A549 (cell line): ENCODE measurements at regions not wholly inside any gene's neighbourhood (a gene's known extent, or its start where the extent isn't known, plus 50 kb on each side); places are given as distances from the start of the nearest gene placed in this dataset.

ENCODE experiments used
- ATAC-seq, 2 experiments: fragments of 200-7000 bp in 1 of 2; fragments of >200 bp in 1 of 2; cut with Nextera tagmentation in 1 of 2; cut with Tn5 transposase in 1 of 2; 3 replicates each; pipeline versions ENCODE4 v1.8.0 to v1.9.1; 2018 to 2020; ENCODE audit warnings: mild to moderate bottlenecking in 1 of 2, moderate library complexity in 1 of 2
- CTCF ChIA-PET: fragments of 300-600 bp; sonication (Branson Sonifier 250); formaldehyde crosslinking; extraction: SDS; loops from one replicate; lab custom pipeline; 2021; ENCODE audit warnings: antibody characterized with exemption, inconsistent platforms; lab: Yijun Ruan, JAX
- POLR2A ChIA-PET: fragments of 350-600 bp; formaldehyde crosslinking; extraction: SDS; loops from one replicate; lab custom pipeline; 2021; ENCODE audit warnings: antibody characterized with exemption, inconsistent platforms; lab: Yijun Ruan, JAX
- DNase-seq, 2 experiments: peaks; one replicate each; pipeline versions ENCODE4 v3.0.0 to v3.0.0-alpha.2; 2011 to 2016; ENCODE audit warnings: low read depth in 1 of 2, low spot score in 1 of 2
- FAIRE-seq: peaks from 2 replicates; lab custom pipeline; 2011; peaks lifted over from hg19 to GRCh38; lab: Jason Lieb, UNC
- H3K27ac ChIP-seq, 2 experiments: fragments of >200 bp; sonication (Bioruptor Twin); formaldehyde crosslinking; 3 replicates each; pipeline ENCODE4 v1.5.1; 2016 to 2017
- H3K4me1 ChIP-seq: fragments of >200 bp; sonication (Bioruptor Twin); formaldehyde crosslinking; 3 replicates; pipeline ENCODE4 v1.6.1; 2016
- H3K4me2 ChIP-seq: fragments of >200 bp; sonication (Bioruptor Twin); formaldehyde crosslinking; 3 replicates; pipeline ENCODE4 v1.6.1; 2016
- H3K4me3 ChIP-seq: fragments of >200 bp; sonication (Bioruptor Twin); formaldehyde crosslinking; 3 replicates; pipeline ENCODE4 v1.5.1; 2016
- H3K9me3 ChIP-seq: fragments of >200 bp; sonication (Bioruptor Twin); formaldehyde crosslinking; 3 replicates; pipeline ENCODE4 v1.6.1; 2016
- BHLHE40 ChIP-seq: IDR thresholded peaks from 2 replicates; pipeline ENCODE4 v1.6.1; 2012; ENCODE audit warnings: low read depth, low read length, inconsistent platforms
- CBX2 ChIP-seq: fragments of 200-600 bp; sonication (generic); IDR thresholded peaks from 2 replicates; pipeline ENCODE4 v1.6.1; 2016; ENCODE audit warnings: low read depth, mild to moderate bottlenecking, borderline replicate concordance
- CBX8 ChIP-seq: fragments of 200-600 bp; sonication (generic); IDR thresholded peaks from 2 replicates; pipeline ENCODE4 v1.6.1; 2016
- CEBPB ChIP-seq, 2 experiments: fragments of >200 bp in 1 of 2; sonication (Bioruptor Twin) in 1 of 2; formaldehyde crosslinking in 1 of 2; IDR thresholded peaks; 2 replicates each; pipeline ENCODE4 v1.6.1; 2012 to 2016
- CTCF ChIP-seq: fragments of >200 bp; sonication (Bioruptor Twin); formaldehyde crosslinking; IDR thresholded peaks from 3 replicates; pipeline ENCODE4 v1.5.1; 2016
- EHF ChIP-seq: fragments of 250-450 bp; sonication (Bioruptor Pico); IDR thresholded peaks from 2 replicates; pipeline ENCODE4 v1.5.0; 2020; ENCODE audit warnings: mild to moderate bottlenecking
- ESRRA ChIP-seq: fragments of 150-350 bp; IDR thresholded peaks from 2 replicates; pipeline ENCODE4 v1.6.1; 2014; ENCODE audit warnings: mild to moderate bottlenecking, low read length, borderline replicate concordance
- FOSL2 ChIP-seq, 2 experiments: fragments of 450-650 bp in 1 of 2; fragments of >200 bp in 1 of 2; sonication (Bioruptor Twin) in 1 of 2; formaldehyde crosslinking; IDR thresholded peaks; 2 replicates each; pipeline versions ENCODE4 v1.5.0 to v1.6.1; 2016 to 2020; ENCODE audit warnings: mild to moderate bottlenecking in 1 of 2, moderate library complexity in 1 of 2
- FOXS1 ChIP-seq: fragments of 250-450 bp; sonication (Bioruptor Pico); IDR thresholded peaks from 2 replicates; pipeline ENCODE4 v1.5.0; 2020; ENCODE audit warnings: mild to moderate bottlenecking, moderate library complexity
- HDAC2 ChIP-seq: fragments of 200-600 bp; sonication (generic); IDR thresholded peaks from 2 replicates; pipeline ENCODE4 v1.6.1; 2016
- HOXA7 ChIP-seq: fragments of 250-450 bp; sonication (Bioruptor Pico); IDR thresholded peaks from 2 replicates; pipeline ENCODE4 v1.5.0; 2020; ENCODE audit warnings: mild to moderate bottlenecking, moderate library complexity
- HOXB5 ChIP-seq: fragments of 250-450 bp; sonication (Bioruptor Pico); IDR thresholded peaks from 2 replicates; pipeline ENCODE4 v1.5.0; 2020; ENCODE audit warnings: mild to moderate bottlenecking, moderate library complexity
- KDM5A ChIP-seq: fragments of 200-600 bp; sonication (generic); IDR thresholded peaks from 2 replicates; pipeline ENCODE4 v1.6.1; 2016; ENCODE audit warnings: antibody characterized with exemption, mild to moderate bottlenecking
- MAFK ChIP-seq: fragments of 450-650 bp; IDR thresholded peaks from 2 replicates; pipeline ENCODE4 v1.6.1; 2014; ENCODE audit not compliant: partially characterized antibody
- MYC ChIP-seq: IDR thresholded peaks from 2 replicates; pipeline ENCODE4 v1.6.1; 2012; ENCODE audit warnings: mild to moderate bottlenecking, inconsistent platforms, low read length, improper control_type of control experiment, borderline replicate concordance
- NR3C1 ChIP-seq: fragments of >200 bp; sonication (Bioruptor Twin); formaldehyde crosslinking; IDR thresholded peaks from 3 replicates; pipeline ENCODE4 v1.6.1; 2017
- PBX3 ChIP-seq: IDR thresholded peaks from 2 replicates; pipeline ENCODE4 v1.6.1; 2012
- RARB ChIP-seq: fragments of 250-450 bp; sonication (Bioruptor Pico); IDR thresholded peaks from 2 replicates; pipeline ENCODE4 v1.8.0; 2021; ENCODE audit warnings: mild to moderate bottlenecking, moderate library complexity
- SREBF2 ChIP-seq: fragments of 450-650 bp; IDR thresholded peaks from 2 replicates; pipeline ENCODE4 v1.6.1; 2014; ENCODE audit warnings: mild to moderate bottlenecking, moderate library complexity
- WGBS: methylation state at CpG from one replicate; pipeline ENCODE4 v1.1.6; 2017; ENCODE audit errors: missing lambda C conversion rate; 5-methylcytosine and 5-hydroxymethylcytosine counted together
- TF ChIP-seq, protein P1 (sequence below): fragments of 150-350 bp; IDR thresholded peaks from 2 replicates; pipeline ENCODE4 v1.6.1; 2014; ENCODE audit warnings: low read depth, mild to moderate bottlenecking, low read length
- TF ChIP-seq, protein P2 (sequence below): fragments of 250-450 bp; sonication (Bioruptor Pico); IDR thresholded peaks from 2 replicates; pipeline ENCODE4 v1.5.0; 2021; ENCODE audit warnings: mild to moderate bottlenecking, moderate library complexity, borderline replicate concordance

- DNase-seq (no peak), FAIRE-seq (no peak), ATAC-seq (no peak)
- WGBS = 90% methylated on average over 6 of the region's 6 CpGs
- no peak for TF ChIP-seq FOSL2 (IDR thresholded peaks at IDR 0.05)
- TF ChIP-seq FOSL2 (CRISPR knock-in tag; IDR thresholded peaks at IDR 0.05) = no peak
- no peak for TF ChIP-seq KDM5A
- TF ChIP-seq NR3C1 = no peak
- TF ChIP-seq PBX3 = no peak
- no peak for TF ChIP-seq ESRRA
- TF ChIP-seq, protein P1, sequence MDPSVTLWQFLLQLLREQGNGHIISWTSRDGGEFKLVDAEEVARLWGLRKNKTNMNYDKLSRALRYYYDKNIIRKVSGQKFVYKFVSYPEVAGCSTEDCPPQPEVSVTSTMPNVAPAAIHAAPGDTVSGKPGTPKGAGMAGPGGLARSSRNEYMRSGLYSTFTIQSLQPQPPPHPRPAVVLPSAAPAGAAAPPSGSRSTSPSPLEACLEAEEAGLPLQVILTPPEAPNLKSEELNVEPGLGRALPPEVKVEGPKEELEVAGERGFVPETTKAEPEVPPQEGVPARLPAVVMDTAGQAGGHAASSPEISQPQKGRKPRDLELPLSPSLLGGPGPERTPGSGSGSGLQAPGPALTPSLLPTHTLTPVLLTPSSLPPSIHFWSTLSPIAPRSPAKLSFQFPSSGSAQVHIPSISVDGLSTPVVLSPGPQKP = no peak
- no peak for TF ChIP-seq CBX8
- no peak for TF ChIP-seq MYC
- no peak for TF ChIP-seq RARB (CRISPR knock-in tag)
- no peak for TF ChIP-seq HOXA7
- no peak for TF ChIP-seq HOXB5 (CRISPR knock-in tag)
- no peak for TF ChIP-seq EHF (CRISPR knock-in tag)
- no peak for TF ChIP-seq CTCF
- no peak for TF ChIP-seq CEBPB (IDR thresholded peaks at IDR 0.05)
- TF ChIP-seq BHLHE40 = no peak
- TF ChIP-seq, protein P2, sequence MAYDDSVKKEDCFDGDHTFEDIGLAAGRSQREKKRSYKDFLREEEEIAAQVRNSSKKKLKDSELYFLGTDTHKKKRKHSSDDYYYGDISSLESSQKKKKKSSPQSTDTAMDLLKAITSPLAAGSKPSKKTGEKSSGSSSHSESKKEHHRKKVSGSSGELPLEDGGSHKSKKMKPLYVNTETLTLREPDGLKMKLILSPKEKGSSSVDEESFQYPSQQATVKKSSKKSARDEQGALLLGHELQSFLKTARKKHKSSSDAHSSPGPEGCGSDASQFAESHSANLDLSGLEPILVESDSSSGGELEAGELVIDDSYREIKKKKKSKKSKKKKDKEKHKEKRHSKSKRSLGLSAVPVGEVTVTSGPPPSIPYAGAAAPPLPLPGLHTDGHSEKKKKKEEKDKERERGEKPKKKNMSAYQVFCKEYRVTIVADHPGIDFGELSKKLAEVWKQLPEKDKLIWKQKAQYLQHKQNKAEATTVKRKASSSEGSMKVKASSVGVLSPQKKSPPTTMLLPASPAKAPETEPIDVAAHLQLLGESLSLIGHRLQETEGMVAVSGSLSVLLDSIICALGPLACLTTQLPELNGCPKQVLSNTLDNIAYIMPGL (CRISPR knock-in tag) = no peak
- no peak for TF ChIP-seq FOXS1
- no peak for TF ChIP-seq HDAC2
- no peak for TF ChIP-seq SREBF2
- H3K9me3 ChIP-seq = no peaks in the 10 kb centered on the region
- H3K4me1 ChIP-seq = no peaks in the 10 kb centered on the region
- no peak overlapping the region for H3K27ac ChIP-seq
- no peak overlapping the region for H3K4me3 ChIP-seq
- ChIA-PET CTCF (no interaction called here), POLR2A (no interaction called here)
- no peak overlapping the region for H3K4me2 ChIP-seq
Measured at GRCh38 chr6:126788861-126789365, 329.6 kb upstream of the RSPO3 start.

- POLR2A ChIA-PET = no interaction called here
- H3K4me3 ChIP-seq = no peak overlapping the region
- no peaks in the 10 kb centered on the region for H3K9me3 ChIP-seq
- WGBS = 59% methylated on average over 5 of the region's 5 CpGs
- no peak for TF ChIP-seq CBX2
- no peak for TF ChIP-seq NR3C1
- no peak for TF ChIP-seq CTCF
- no peak for TF ChIP-seq MAFK
- FAIRE-seq (no peak), ATAC-seq (no peak), DNase-seq (no peak)
- no peak overlapping the region for H3K27ac ChIP-seq
- H3K4me2 ChIP-seq = no peak overlapping the region
- H3K4me1 ChIP-seq = no peaks in the 10 kb centered on the region
- CTCF ChIA-PET = interaction anchor here (1.3 kb wide), 1 partner anchor 12 kb away, joined by 4 read pairs; no protein-coding TSS in a partner anchor
Measured at GRCh38 chr6:126792340-126793085, 326.0 kb upstream of the RSPO3 start.
